Large intestine (tissue), 3 donors: ENCODE measurements at regions not wholly inside any gene's neighbourhood (a gene's known extent, or its start where the extent isn't known, plus 50 kb on each side); places are given as distances from the start of the nearest gene placed in this dataset.
A peak's percentile ranks its signal among the peaks of the same experiment; 100 is the strongest.

Experiments
- DNase-seq, 2 donors: peaks; one replicate each; pipeline versions ENCODE4 v3.0.0 to v3.0.0-alpha.2; 2013
- H3K27ac ChIP-seq: one replicate; pipeline ENCODE4 v1.5.1; 2013; ENCODE audit warnings: low read length
- H3K27me3 ChIP-seq: 2 replicates; pipeline ENCODE4 v1.6.1; 2013; ENCODE audit warnings: low read length; ENCODE audit not compliant: control insufficient read depth, insufficient read depth
- H3K36me3 ChIP-seq: 2 replicates; pipeline ENCODE4 v1.6.1; 2013; ENCODE audit warnings: low read length; ENCODE audit not compliant: control insufficient read depth, insufficient read depth
- H3K4me1 ChIP-seq: one replicate; pipeline ENCODE4 v1.6.1; 2013; ENCODE audit warnings: low read length; ENCODE audit not compliant: control insufficient read depth, insufficient read depth
- H3K4me3 ChIP-seq: one replicate; pipeline ENCODE4 v1.5.1; 2013; ENCODE audit warnings: low read length
- H3K9me3 ChIP-seq: one replicate; pipeline ENCODE4 v1.6.1; 2013; ENCODE audit warnings: mild to moderate bottlenecking, low read depth, low read length, moderate library complexity; ENCODE audit not compliant: control insufficient read depth
- WGBS: methylation state at CpG from one replicate; pipeline ENCODE4 v1.1.5; 2013; ENCODE audit warnings: low lambda C conversion rate; ENCODE audit not compliant: insufficient coverage; 5-methylcytosine and 5-hydroxymethylcytosine counted together

GRCh38 chr4:137692205-137692604 lies 159.9 kb upstream of the PCDH18 start:
- H3K9me3 ChIP-seq = no peaks in the 10 kb centered on the region
- H3K36me3 ChIP-seq = no peaks in the 10 kb centered on the region
- H3K4me3 ChIP-seq = no peak overlapping the region
- H3K4me1 ChIP-seq = no peaks in the 10 kb centered on the region
- H3K27ac ChIP-seq = no peak overlapping the region
- no peaks in the 10 kb centered on the region for H3K27me3 ChIP-seq
- no peak for DNase-seq

- no peak for DNase-seq
- Histone ChIP-seq H3K9me3 (no peaks in the 10 kb centered on the region), H3K4me1 (no peaks in the 10 kb centered on the region), H3K27ac (no peak overlapping the region), H3K36me3 (no peaks in the 10 kb centered on the region), H3K4me3 (no peak overlapping the region), H3K27me3 (no peaks in the 10 kb centered on the region)
- 100% methylated on average over 1 of the region's 1 CpG for WGBS
Measured at GRCh38 chr4:137688651-137689050, 156.4 kb upstream of the PCDH18 start.

GRCh38 chr4:137685357-137685756 lies 153.1 kb upstream of the PCDH18 start:
- no peaks in the 10 kb centered on the region for H3K27me3 ChIP-seq
- DNase-seq = no peak
- WGBS = no CpG with 5 or more reads among the region's 3 CpGs
- H3K4me3 ChIP-seq = no peak overlapping the region
- no peak overlapping the region for H3K27ac ChIP-seq
- H3K4me1 ChIP-seq = no peaks in the 10 kb centered on the region
- H3K9me3 ChIP-seq = no peaks in the 10 kb centered on the region
- no peaks in the 10 kb centered on the region for H3K36me3 ChIP-seq

DNA sequence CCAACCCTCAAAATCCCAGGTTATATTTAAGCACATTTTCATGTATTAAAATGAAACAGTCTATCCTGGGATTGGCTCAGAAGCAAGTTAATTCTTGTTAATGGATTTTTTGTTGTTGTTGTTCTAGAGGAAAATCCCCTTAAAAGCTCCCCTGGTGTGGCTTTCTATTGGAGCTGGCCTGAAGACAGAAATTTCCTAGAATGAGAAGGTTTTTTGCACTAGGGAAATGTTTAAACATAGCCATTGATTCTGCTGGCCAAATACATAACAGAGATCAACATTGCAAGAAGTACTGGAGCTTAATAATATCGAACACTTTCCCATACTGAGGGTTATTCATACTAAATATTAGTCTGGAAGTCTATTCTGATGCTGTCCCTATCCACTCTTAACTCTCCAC lies 148.8 kb upstream of the PCDH18 start:
- Histone ChIP-seq H3K9me3 (no peaks in the 10 kb centered on the region), H3K4me3 (no peak overlapping the region), H3K4me1 (no peaks in the 10 kb centered on the region), H3K27ac (no peak overlapping the region), H3K36me3 (no peaks in the 10 kb centered on the region), H3K27me3 (no peaks in the 10 kb centered on the region)
- no CpG with 5 or more reads among the region's 1 CpG for WGBS
- DNase-seq = no peak

- no peaks in the 10 kb centered on the region for H3K9me3 ChIP-seq
- DNase-seq = no peak
- 75% methylated on average over 1 of the region's 1 CpG for WGBS
Measured at GRCh38 chr4:137678796-137679195, 146.5 kb upstream of the PCDH18 start.

GRCh38 chr4:137677863-137678262 lies 145.6 kb upstream of the PCDH18 start:
- H3K27ac ChIP-seq = no peak overlapping the region

More at GRCh38 chr4:137678796-137679195, 146.5 kb upstream of the PCDH18 start:
- no peaks in the 10 kb centered on the region for H3K36me3 ChIP-seq
- H3K4me3 ChIP-seq = no peak overlapping the region
- H3K27me3 ChIP-seq = no peaks in the 10 kb centered on the region
- H3K27ac ChIP-seq = no peak overlapping the region
- H3K4me1 ChIP-seq = no peaks in the 10 kb centered on the region

GRCh38 chr4:137676357-137676998 lies 144.2 kb upstream of the PCDH18 start:
- Histone ChIP-seq H3K27me3 (no peaks in the 10 kb centered on the region), H3K4me3 (no peak overlapping the region), H3K4me1 (no peaks in the 10 kb centered on the region), H3K36me3 (no peaks in the 10 kb centered on the region), H3K9me3 (no peaks in the 10 kb centered on the region), H3K27ac (no peak overlapping the region)
- WGBS = 33% methylated on average over 1 of the region's 1 CpG
- DNase-seq = no peak

More at GRCh38 chr4:137677863-137678262, 145.6 kb upstream of the PCDH18 start:
- H3K27me3 ChIP-seq = no peaks in the 10 kb centered on the region
- no peak overlapping the region for H3K4me3 ChIP-seq
- no peaks in the 10 kb centered on the region for H3K9me3 ChIP-seq
- no peak for DNase-seq
- no peaks in the 10 kb centered on the region for H3K4me1 ChIP-seq
- no peaks in the 10 kb centered on the region for H3K36me3 ChIP-seq

GRCh38 chr4:137674066-137674465 lies 141.8 kb upstream of the PCDH18 start:
- no peak overlapping the region for H3K27ac ChIP-seq
- no peak overlapping the region for H3K4me3 ChIP-seq
- no peaks in the 10 kb centered on the region for H3K4me1 ChIP-seq
- H3K36me3 ChIP-seq = no peaks in the 10 kb centered on the region
- no peak for DNase-seq
- H3K9me3 ChIP-seq = no peaks in the 10 kb centered on the region
- no CpG with 5 or more reads among the region's 2 CpGs for WGBS
- H3K27me3 ChIP-seq = no peaks in the 10 kb centered on the region

DNA sequence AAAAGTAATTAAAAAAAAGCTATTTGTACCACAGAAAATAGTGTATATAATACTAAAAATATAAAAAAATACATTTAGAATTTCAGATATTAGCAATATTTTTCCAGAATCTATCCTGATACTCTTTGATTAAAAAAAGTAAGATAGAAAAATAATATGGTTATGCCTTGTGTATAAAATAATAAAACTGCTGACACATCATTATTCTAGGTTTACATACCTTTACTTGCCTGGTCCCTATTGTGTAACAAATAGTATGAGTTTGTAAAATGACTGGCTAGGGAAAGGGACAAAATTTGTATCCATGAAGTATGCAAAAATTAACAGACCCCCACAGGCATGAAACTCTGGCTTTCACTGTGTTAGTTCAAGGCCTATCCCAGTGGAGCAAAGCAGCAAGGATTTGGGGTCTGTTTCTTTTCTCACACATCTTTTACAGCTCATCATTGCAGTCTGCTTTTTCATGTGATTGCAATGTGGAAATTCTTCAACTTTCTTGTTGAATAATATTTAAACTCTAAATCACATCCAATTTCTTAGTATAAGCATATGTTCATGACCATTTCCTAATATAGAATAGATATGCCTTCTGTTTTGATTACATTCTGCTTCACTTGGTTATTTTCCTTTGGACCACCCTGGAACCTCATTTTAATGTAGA lies 136.7 kb upstream of the PCDH18 start:
- no peak for DNase-seq
- Histone ChIP-seq H3K9me3 (no peaks in the 10 kb centered on the region), H3K27me3 (no peaks in the 10 kb centered on the region), H3K4me1 (no peaks in the 10 kb centered on the region), H3K27ac (no peak overlapping the region), H3K36me3 (no peaks in the 10 kb centered on the region), H3K4me3 (no peak overlapping the region)

- no peak for DNase-seq
Measured at GRCh38 chr4:137664416-137664815, 132.1 kb upstream of the PCDH18 start.

GRCh38 chr4:137664046-137664387 lies 131.7 kb upstream of the PCDH18 start:
- DNase-seq = peak; percentile 8 to 23
- no peaks in the 10 kb centered on the region for H3K27me3 ChIP-seq
- no CpG with 5 or more reads among the region's 1 CpG for WGBS
- no peak overlapping the region for H3K4me3 ChIP-seq
- peak overlapping the region; percentile 56 for H3K27ac ChIP-seq
- H3K4me1 ChIP-seq = peaks cover 3% of the 10 kb centered on the region
- no peaks in the 10 kb centered on the region for H3K9me3 ChIP-seq
- H3K36me3 ChIP-seq = no peaks in the 10 kb centered on the region

More at GRCh38 chr4:137664416-137664815, 132.1 kb upstream of the PCDH18 start:
- peak overlapping the region; percentile 5 for H3K27ac ChIP-seq
- no peaks in the 10 kb centered on the region for H3K36me3 ChIP-seq
- H3K4me1 ChIP-seq = peaks cover 3% of the 10 kb centered on the region
- no peaks in the 10 kb centered on the region for H3K9me3 ChIP-seq
- H3K27me3 ChIP-seq = no peaks in the 10 kb centered on the region
- whole genome bisulfite sequencing = 83% methylated on average over 2 of the region's 2 CpGs
- H3K4me3 ChIP-seq = no peak overlapping the region
